Trophoblast cell (in vitro differentiated cells and primary cell): ENCODE measurements at regions not wholly inside any gene's neighbourhood (a gene's known extent, or its start where the extent isn't known, plus 50 kb on each side); places are given as distances from the start of the nearest gene placed in this dataset.

Experiments
- DNase-seq, 2 donors: peaks; one replicate each; pipeline ENCODE4 v3.0.0-alpha.2; 2016
- H2AFZ ChIP-seq: 2 replicates; pipeline ENCODE4 v1.6.1; 2013; ENCODE audit warnings: low read length, moderate library complexity, mild to moderate bottlenecking; ENCODE audit not compliant: insufficient read depth, poor library complexity
- H2AK5ac ChIP-seq: 2 replicates; pipeline ENCODE4 v1.6.1; 2013; ENCODE audit warnings: mild to moderate bottlenecking, low read length
- H2BK120ac ChIP-seq: 2 replicates; pipeline ENCODE4 v1.6.1; 2013; ENCODE audit warnings: low read length, mild to moderate bottlenecking, moderate library complexity; ENCODE audit not compliant: insufficient read depth, poor library complexity
- H2BK12ac ChIP-seq: 2 replicates; pipeline ENCODE4 v1.6.1; 2013; ENCODE audit warnings: mild to moderate bottlenecking, low read length, moderate library complexity
- H2BK5ac ChIP-seq: 2 replicates; pipeline ENCODE4 v1.6.1; 2013; ENCODE audit warnings: low read length, low read depth, moderate library complexity, mild to moderate bottlenecking; ENCODE audit not compliant: poor library complexity
- H3K14ac ChIP-seq: 2 replicates; pipeline ENCODE4 v1.6.1; 2013; ENCODE audit warnings: mild to moderate bottlenecking, low read length
- H3K18ac ChIP-seq: 2 replicates; pipeline ENCODE4 v1.6.1; 2013; ENCODE audit warnings: mild to moderate bottlenecking, low read length
- H3K23ac ChIP-seq: 2 replicates; pipeline ENCODE4 v1.6.1; 2013; ENCODE audit warnings: low read length
- H3K27ac ChIP-seq: 2 replicates; pipeline ENCODE4 v1.5.1; 2013; ENCODE audit warnings: low read depth, mild to moderate bottlenecking, inconsistent platforms, low read length, moderate library complexity
- H3K27me3 ChIP-seq: 2 replicates; pipeline ENCODE4 v1.6.1; 2013; ENCODE audit warnings: inconsistent platforms, mild to moderate bottlenecking, low read length, moderate library complexity; ENCODE audit not compliant: insufficient read depth
- H3K36me3 ChIP-seq, 2 experiments: 1 replicate in 1 of 2; 2 replicates in 1 of 2; pipeline ENCODE4 v1.6.1; 2013; ENCODE audit warnings: low read length in 2 of 2, mild to moderate bottlenecking in 2 of 2, moderate library complexity in 1 of 2; ENCODE audit not compliant: insufficient read depth in 2 of 2, control insufficient read depth in 1 of 2
- H3K4ac ChIP-seq: 2 replicates; pipeline ENCODE4 v1.6.1; 2013; ENCODE audit warnings: low read depth, mild to moderate bottlenecking, low read length, moderate library complexity
- H3K4me1 ChIP-seq, 2 experiments: 1 replicate in 1 of 2; 2 replicates in 1 of 2; pipeline ENCODE4 v1.6.1; 2013; ENCODE audit warnings: low read length in 2 of 2, mild to moderate bottlenecking in 2 of 2, moderate library complexity in 1 of 2; ENCODE audit not compliant: insufficient read depth in 2 of 2, control insufficient read depth in 1 of 2
- H3K4me2 ChIP-seq: 2 replicates; pipeline ENCODE4 v1.6.1; 2013; ENCODE audit warnings: inconsistent platforms, mild to moderate bottlenecking, low read length, moderate library complexity
- H3K4me3 ChIP-seq: 2 replicates; pipeline ENCODE4 v1.5.1; 2013; ENCODE audit warnings: mild to moderate bottlenecking, low read depth, low read length, inconsistent platforms
- H3K79me1 ChIP-seq: one replicate; pipeline ENCODE4 v1.6.1; 2013; ENCODE audit warnings: low read length
- H3K79me2 ChIP-seq: 2 replicates; pipeline ENCODE4 v1.6.1; 2013; ENCODE audit warnings: low read length, mild to moderate bottlenecking; ENCODE audit not compliant: control insufficient read depth, insufficient read depth, poor library complexity
- H3K9ac ChIP-seq: 2 replicates; pipeline ENCODE4 v1.6.1; 2013; ENCODE audit warnings: mild to moderate bottlenecking, low read length
- H3K9me3 ChIP-seq: 2 replicates; pipeline ENCODE4 v1.6.1; 2013; ENCODE audit warnings: low read depth, mild to moderate bottlenecking, control low read depth, inconsistent platforms, low read length; ENCODE audit not compliant: insufficient read depth
- H4K12ac ChIP-seq: 2 replicates; pipeline ENCODE4 v1.6.1; 2013; ENCODE audit warnings: low read depth, mild to moderate bottlenecking, low read length, moderate library complexity
- H4K8ac ChIP-seq: 2 replicates; pipeline ENCODE4 v1.6.1; 2013; ENCODE audit warnings: low read depth, mild to moderate bottlenecking, low read length, moderate library complexity
- H4K91ac ChIP-seq: one replicate; pipeline ENCODE4 v1.6.1; 2013; ENCODE audit warnings: low read depth, mild to moderate bottlenecking, low read length, moderate library complexity
- WGBS: extraction: QIAGEN DNeasy Blood & Tissue Kit; methylation state at CpG from one replicate; pipeline ENCODE4 v1.1.7; 2013; ENCODE audit warnings: missing lambda C conversion rate; ENCODE audit not compliant: insufficient read length, insufficient coverage; ENCODE audit errors: extremely low coverage; 5-methylcytosine and 5-hydroxymethylcytosine counted together

GRCh38 chr12:127336416-127336815 is 930.6 kb upstream of the TMEM132C start:
- no peak overlapping the region for H4K8ac ChIP-seq
- no peak for DNase-seq
- H3K4me1 ChIP-seq, result no peaks in the 10 kb centered on the region
- H3K27me3 ChIP-seq, result no peaks in the 10 kb centered on the region
- H3K9me3 ChIP-seq, result peaks cover 2% of the 10 kb centered on the region
- no peaks in the 10 kb centered on the region for H3K36me3 ChIP-seq
- H3K4ac ChIP-seq, result no peak overlapping the region
- H2BK5ac ChIP-seq, result no peak overlapping the region
- WGBS, result no CpG with 5 or more reads among the region's 1 CpG
- no peak overlapping the region for H3K14ac ChIP-seq
- no peak overlapping the region for H3K27ac ChIP-seq
- no peak overlapping the region for H4K12ac ChIP-seq
- H4K91ac ChIP-seq, result no peak overlapping the region
- H3K9ac ChIP-seq, result no peak overlapping the region
- H2AFZ ChIP-seq, result no peak overlapping the region
- H3K23ac ChIP-seq, result no peak overlapping the region
- H2BK12ac ChIP-seq, result no peak overlapping the region
- no peak overlapping the region for H2BK120ac ChIP-seq
- H3K4me2 ChIP-seq, result no peak overlapping the region
- H3K79me2 ChIP-seq, result no peaks in the 10 kb centered on the region
- H3K79me1 ChIP-seq, result no peaks in the 10 kb centered on the region
- no peak overlapping the region for H2AK5ac ChIP-seq
- H3K18ac ChIP-seq, result no peak overlapping the region
- no peak overlapping the region for H3K4me3 ChIP-seq

- Histone ChIP-seq H3K36me3 (no peaks in the 10 kb centered on the region), H3K27me3 (no peaks in the 10 kb centered on the region), H3K23ac (no peak overlapping the region)
These were observed 927.9 kb upstream of the TMEM132C start for GRCh38 chr12:127339065-127339464.

GRCh38 chr12:127340381-127340780 is 926.6 kb upstream of the TMEM132C start:
- H3K79me2 ChIP-seq, result no peaks in the 10 kb centered on the region
- H2BK120ac ChIP-seq, result no peak overlapping the region
- no peak overlapping the region for H2AK5ac ChIP-seq
- no peaks in the 10 kb centered on the region for H3K27me3 ChIP-seq
- H3K18ac ChIP-seq, result no peak overlapping the region
- H4K8ac ChIP-seq, result no peak overlapping the region
- H3K36me3 ChIP-seq, result no peaks in the 10 kb centered on the region
- H3K4me3 ChIP-seq, result no peak overlapping the region
- DNase-seq, result no peak
- no peak overlapping the region for H3K14ac ChIP-seq
- H3K4me1 ChIP-seq, result no peaks in the 10 kb centered on the region
- H3K9ac ChIP-seq, result no peak overlapping the region
- WGBS, result no CpG with 5 or more reads among the region's 6 CpGs
- H3K9me3 ChIP-seq, result no peaks in the 10 kb centered on the region
- H3K27ac ChIP-seq, result no peak overlapping the region
- no peaks in the 10 kb centered on the region for H3K79me1 ChIP-seq
- no peak overlapping the region for H3K4ac ChIP-seq
- no peak overlapping the region for H3K4me2 ChIP-seq
- H2BK5ac ChIP-seq, result no peak overlapping the region
- H2BK12ac ChIP-seq, result no peak overlapping the region
- H2AFZ ChIP-seq, result no peak overlapping the region
- H4K12ac ChIP-seq, result no peak overlapping the region
- no peak overlapping the region for H3K23ac ChIP-seq
- no peak overlapping the region for H4K91ac ChIP-seq

More at GRCh38 chr12:127339065-127339464, 927.9 kb upstream of the TMEM132C start:
- no peak overlapping the region for H4K91ac ChIP-seq
- no peak overlapping the region for H3K4me2 ChIP-seq
- H3K79me2 ChIP-seq, result no peaks in the 10 kb centered on the region
- no peaks in the 10 kb centered on the region for H3K79me1 ChIP-seq
- no peak overlapping the region for H4K12ac ChIP-seq
- no peak overlapping the region for H2AK5ac ChIP-seq
- no peak overlapping the region for H4K8ac ChIP-seq
- H3K9me3 ChIP-seq, result no peaks in the 10 kb centered on the region
- no peak overlapping the region for H2BK120ac ChIP-seq
- DNase-seq, result no peak
- no CpG with 5 or more reads among the region's 4 CpGs for WGBS
- no peak overlapping the region for H3K4me3 ChIP-seq
- no peak overlapping the region for H3K14ac ChIP-seq
- H3K9ac ChIP-seq, result no peak overlapping the region
- H2BK5ac ChIP-seq, result no peak overlapping the region
- no peak overlapping the region for H3K27ac ChIP-seq
- H3K4me1 ChIP-seq, result no peaks in the 10 kb centered on the region
- no peak overlapping the region for H3K4ac ChIP-seq
- H3K18ac ChIP-seq, result no peak overlapping the region
- H2AFZ ChIP-seq, result no peak overlapping the region
- H2BK12ac ChIP-seq, result no peak overlapping the region

- no CpG with 5 or more reads among the region's 6 CpGs for WGBS
- DNase-seq, result no peak
- Histone ChIP-seq H3K79me2 (no peaks in the 10 kb centered on the region), H2AK5ac (no peak overlapping the region), H4K91ac (no peak overlapping the region), H3K4me3 (no peak overlapping the region), H3K9ac (no peak overlapping the region), H3K18ac (no peak overlapping the region), H2BK5ac (no peak overlapping the region), H2BK12ac (no peak overlapping the region), H3K4ac (no peak overlapping the region), H2AFZ (no peak overlapping the region), H3K27me3 (no peaks in the 10 kb centered on the region), H4K8ac (no peak overlapping the region), H3K4me2 (no peak overlapping the region), H4K12ac (no peak overlapping the region), H3K23ac (no peak overlapping the region), H3K79me1 (no peaks in the 10 kb centered on the region), H3K9me3 (peaks cover 2% of the 10 kb centered on the region), H3K36me3 (no peaks in the 10 kb centered on the region), H3K14ac (no peak overlapping the region), H3K4me1 (no peaks in the 10 kb centered on the region), H2BK120ac (no peak overlapping the region), H3K27ac (no peak overlapping the region)
These were observed 924.1 kb upstream of the TMEM132C start for GRCh38 chr12:127342861-127343260.
